WTC11 (cell line): ENCODE measurements at regions not wholly inside any gene's neighbourhood (a gene's known extent, or its start where the extent isn't known, plus 50 kb on each side); places are given as distances from the start of the nearest gene placed in this dataset.

ENCODE experiments used
- ATAC-seq: fragments of 200-7000 bp; cut with Tn5 transposase; 2 replicates; pipeline ENCODE4 v1.10.0; 2021; ENCODE audit warnings: mild to moderate bottlenecking, moderate library complexity
- CTCF ChIA-PET: fragments of 300-600 bp; sonication (Branson Sonifier 250); formaldehyde crosslinking; loops from one replicate; lab custom pipeline; 2021; ENCODE audit warnings: antibody characterized with exemption; lab: Charles Lee
- POLR2A ChIA-PET: fragments of 350-600 bp; sonication (Branson Sonifier 250); formaldehyde crosslinking; loops from one replicate; lab custom pipeline; 2021; ENCODE audit warnings: antibody characterized with exemption; lab: Charles Lee
- DNase-seq: peaks from one replicate; pipeline ENCODE4 v3.0.0; 2021; ENCODE audit warnings: low spot score
- H3K27ac Mint-ChIP-seq: 2 replicates; pipeline ENCODE4 v1.8.0; 2021; ENCODE audit warnings: mixed read lengths
- H3K27me3 Mint-ChIP-seq: 2 replicates; pipeline ENCODE4 v1.8.0; 2021; ENCODE audit warnings: low read depth, mild to moderate bottlenecking, moderate library complexity, mixed read lengths
- H3K36me3 Mint-ChIP-seq: 2 replicates; pipeline ENCODE4 v1.8.0; 2021; ENCODE audit warnings: mixed read lengths
- H3K4me1 Mint-ChIP-seq: 2 replicates; pipeline ENCODE4 v1.8.0; 2022; ENCODE audit warnings: mixed read lengths
- H3K4me3 Mint-ChIP-seq: 2 replicates; pipeline ENCODE4 v1.8.0; 2021; ENCODE audit warnings: mild to moderate bottlenecking, moderate library complexity, mixed read lengths
- H3K9me3 Mint-ChIP-seq: 2 replicates; pipeline ENCODE4 v1.8.0; 2021; ENCODE audit warnings: mixed read lengths
- CTCF ChIP-seq: fragments of 200-600 bp; IDR thresholded peaks from 2 replicates; pipeline ENCODE4 v1.8.0; 2022; ENCODE audit warnings: antibody characterized with exemption
- ELF4 ChIP-seq: sonication (generic); formaldehyde crosslinking; IDR thresholded peaks from 2 replicates; pipeline ENCODE4 v1.8.1; 2022; ENCODE audit warnings: low read depth, mild to moderate bottlenecking, moderate library complexity, missing genetic modification reagents
- EMX1 ChIP-seq: fragments of 250-450 bp; sonication (Bioruptor Pico); IDR thresholded peaks from 2 replicates; pipeline ENCODE4 v1.8.0; 2021; ENCODE audit warnings: mild to moderate bottlenecking
- ESRRA ChIP-seq: sonication (generic); formaldehyde crosslinking; IDR thresholded peaks from 2 replicates; pipeline ENCODE4 v1.8.1; 2022; ENCODE audit warnings: mild to moderate bottlenecking, missing genetic modification reagents, borderline replicate concordance
- FOXK1 ChIP-seq: sonication (generic); formaldehyde crosslinking; IDR thresholded peaks from 2 replicates; pipeline ENCODE4 v1.8.0; 2022; ENCODE audit warnings: mild to moderate bottlenecking, moderate library complexity, missing genetic modification reagents
- FOXP1 ChIP-seq: sonication (generic); formaldehyde crosslinking; IDR thresholded peaks from 2 replicates; pipeline ENCODE4 v1.8.0; 2022; ENCODE audit warnings: missing genetic modification reagents, mild to moderate bottlenecking, moderate library complexity, borderline replicate concordance
- FOXP4 ChIP-seq: sonication (generic); formaldehyde crosslinking; IDR thresholded peaks from 2 replicates; pipeline ENCODE4 v1.8.0; 2022; ENCODE audit warnings: mild to moderate bottlenecking, missing genetic modification reagents
- GRHL2 ChIP-seq: fragments of 250-450 bp; sonication (Bioruptor Pico); IDR thresholded peaks from 2 replicates; pipeline ENCODE4 v1.8.0; 2022; ENCODE audit warnings: mild to moderate bottlenecking, moderate library complexity; ENCODE audit not compliant: insufficient replicate concordance, severe bottlenecking
- JUN ChIP-seq: sonication (generic); formaldehyde crosslinking; IDR thresholded peaks from 2 replicates; pipeline ENCODE4 v1.8.0; 2023; ENCODE audit warnings: mild to moderate bottlenecking, missing genetic modification reagents
- PRDM15 ChIP-seq: sonication (generic); formaldehyde crosslinking; IDR thresholded peaks from 2 replicates; pipeline ENCODE4 v1.8.0; 2022; ENCODE audit warnings: missing genetic modification reagents
- PREB ChIP-seq: sonication (generic); formaldehyde crosslinking; IDR thresholded peaks from 2 replicates; pipeline ENCODE4 v1.8.1; 2022; ENCODE audit warnings: mild to moderate bottlenecking, missing genetic modification reagents, moderate library complexity, borderline replicate concordance
- SMAD3 ChIP-seq: sonication (generic); formaldehyde crosslinking; IDR thresholded peaks from 2 replicates; pipeline ENCODE4 v1.8.0; 2022; ENCODE audit warnings: missing genetic modification reagents, mild to moderate bottlenecking, borderline replicate concordance
- ZNF219 ChIP-seq: sonication (generic); formaldehyde crosslinking; IDR thresholded peaks from 2 replicates; pipeline ENCODE4 v1.8.0; 2023; ENCODE audit warnings: missing genetic modification reagents, mild to moderate bottlenecking, borderline replicate concordance
- ZNF281 ChIP-seq: sonication (generic); formaldehyde crosslinking; IDR thresholded peaks from 2 replicates; pipeline ENCODE4 v1.8.0; 2023; ENCODE audit warnings: mild to moderate bottlenecking, missing genetic modification reagents
- ZNF396 ChIP-seq: fragments of 250-450 bp; sonication (Bioruptor Pico); IDR thresholded peaks from 2 replicates; pipeline ENCODE4 v1.8.0; 2021; ENCODE audit warnings: mild to moderate bottlenecking, moderate library complexity, borderline replicate concordance
- ZNF416 ChIP-seq: fragments of 250-450 bp; sonication (Bioruptor Pico); IDR thresholded peaks from 2 replicates; pipeline ENCODE4 v1.9.0; 2021; ENCODE audit warnings: mild to moderate bottlenecking, inconsistent platforms
- ZNF423 ChIP-seq: fragments of 250-450 bp; sonication (Bioruptor Pico); IDR thresholded peaks from 2 replicates; pipeline ENCODE4 v2.1.2; 2022; ENCODE audit warnings: mild to moderate bottlenecking, moderate library complexity
- ZNF671 ChIP-seq: fragments of 250-450 bp; sonication (Bioruptor Pico); IDR thresholded peaks from 2 replicates; pipeline ENCODE4 v1.8.0; 2021; ENCODE audit warnings: mild to moderate bottlenecking

GRCh38 chr22:27075028-27075678 is 417.8 kb downstream of the MIAT start:
- Mint-ChIP-seq H3K4me1 (no peaks in the 10 kb centered on the region), H3K27ac (no peak overlapping the region), H3K27me3 (peaks cover 17% of the 10 kb centered on the region), H3K4me3 (no peak overlapping the region), H3K9me3 (peaks cover 4% of the 10 kb centered on the region), H3K36me3 (no peaks in the 10 kb centered on the region)
- DNase-seq (peak; percentile 45), ATAC-seq (peak; percentile 59)
- ChIA-PET POLR2A (no interaction called here), CTCF (no interaction called here)
- TF ChIP-seq ZNF423 (no peak), FOXP1 (CRISPR knock-in tag) (no peak), PRDM15 (CRISPR knock-in tag) (no peak), PREB (CRISPR knock-in tag) (no peak), ESRRA (peak; percentile 97), ZNF671 (CRISPR knock-in tag) (no peak), ZNF416 (CRISPR knock-in tag) (no peak), FOXK1 (CRISPR knock-in tag) (0 out of 2 replicates have a peak, but pooled peaks have one; percentile 21), CTCF (no peak), FOXP4 (CRISPR knock-in tag) (0 out of 2 replicates have a peak, but pooled peaks have one; percentile 30), ZNF281 (CRISPR knock-in tag) (0 out of 2 replicates have a peak, but pooled peaks have one; percentile 28)

GRCh38 chr22:27075891-27076290 is 418.5 kb downstream of the MIAT start:
- ATAC-seq (no peak), DNase-seq (no peak)
- Mint-ChIP-seq H3K4me3 (no peak overlapping the region), H3K9me3 (peaks cover 4% of the 10 kb centered on the region), H3K27ac (no peak overlapping the region), H3K27me3 (peaks cover 17% of the 10 kb centered on the region), H3K4me1 (no peaks in the 10 kb centered on the region), H3K36me3 (no peaks in the 10 kb centered on the region)
- ChIA-PET POLR2A (no interaction called here), CTCF (no interaction called here)
- TF ChIP-seq ELF4 (CRISPR knock-in tag) (no peak), PRDM15 (CRISPR knock-in tag) (no peak), SMAD3 (CRISPR knock-in tag) (no peak), ZNF219 (CRISPR knock-in tag) (no peak), ZNF396 (CRISPR knock-in tag) (no peak), EMX1 (CRISPR knock-in tag) (no peak), JUN (CRISPR knock-in tag) (no peak), GRHL2 (CRISPR knock-in tag) (no peak)
